A549 (cell line): ENCODE measurements at regions not wholly inside any gene's neighbourhood (a gene's known extent, or its start where the extent isn't known, plus 50 kb on each side); places are given as distances from the start of the nearest gene placed in this dataset.
A peak's percentile ranks its signal among the peaks of the same experiment; 100 is the strongest.

ENCODE experiments used
- ATAC-seq, 2 experiments: fragments of 200-7000 bp in 1 of 2; fragments of >200 bp in 1 of 2; cut with Nextera tagmentation in 1 of 2; cut with Tn5 transposase in 1 of 2; 3 replicates each; pipeline versions ENCODE4 v1.8.0 to v1.9.1; 2018 to 2020; ENCODE audit warnings: mild to moderate bottlenecking in 1 of 2, moderate library complexity in 1 of 2
- CTCF ChIA-PET: fragments of 300-600 bp; sonication (Branson Sonifier 250); formaldehyde crosslinking; extraction: SDS; loops from one replicate; lab custom pipeline; 2021; ENCODE audit warnings: antibody characterized with exemption, inconsistent platforms; lab: Yijun Ruan, JAX
- POLR2A ChIA-PET: fragments of 350-600 bp; formaldehyde crosslinking; extraction: SDS; loops from one replicate; lab custom pipeline; 2021; ENCODE audit warnings: antibody characterized with exemption, inconsistent platforms; lab: Yijun Ruan, JAX
- DNase-seq, 2 experiments: peaks; one replicate each; pipeline versions ENCODE4 v3.0.0 to v3.0.0-alpha.2; 2011 to 2016; ENCODE audit warnings: low read depth in 1 of 2, low spot score in 1 of 2
- FAIRE-seq: peaks from 2 replicates; lab custom pipeline; 2011; peaks lifted over from hg19 to GRCh38; lab: Jason Lieb, UNC
- H3K27ac ChIP-seq, 2 experiments: fragments of >200 bp; sonication (Bioruptor Twin); formaldehyde crosslinking; 3 replicates each; pipeline ENCODE4 v1.5.1; 2016 to 2017
- H3K4me1 ChIP-seq: fragments of >200 bp; sonication (Bioruptor Twin); formaldehyde crosslinking; 3 replicates; pipeline ENCODE4 v1.6.1; 2016
- H3K4me2 ChIP-seq: fragments of >200 bp; sonication (Bioruptor Twin); formaldehyde crosslinking; 3 replicates; pipeline ENCODE4 v1.6.1; 2016
- H3K4me3 ChIP-seq: fragments of >200 bp; sonication (Bioruptor Twin); formaldehyde crosslinking; 3 replicates; pipeline ENCODE4 v1.5.1; 2016
- H3K9me3 ChIP-seq: fragments of >200 bp; sonication (Bioruptor Twin); formaldehyde crosslinking; 3 replicates; pipeline ENCODE4 v1.6.1; 2016
- BHLHE40 ChIP-seq: IDR thresholded peaks from 2 replicates; pipeline ENCODE4 v1.6.1; 2012; ENCODE audit warnings: low read depth, low read length, inconsistent platforms
- CHD4 ChIP-seq: fragments of 200-600 bp; sonication (generic); IDR thresholded peaks from 2 replicates; pipeline ENCODE4 v1.6.1; 2016; ENCODE audit warnings: antibody characterized with exemption, mild to moderate bottlenecking, borderline replicate concordance
- CTCF ChIP-seq: fragments of >200 bp; sonication (Bioruptor Twin); formaldehyde crosslinking; IDR thresholded peaks from 3 replicates; pipeline ENCODE4 v1.5.1; 2016
- E2F6 ChIP-seq: IDR thresholded peaks from 2 replicates; pipeline ENCODE4 v1.6.1; 2012; ENCODE audit warnings: low read depth, borderline replicate concordance
- ELK1 ChIP-seq: fragments of 150-350 bp; IDR thresholded peaks from 2 replicates; pipeline ENCODE4 v1.6.1; 2014; ENCODE audit warnings: low read depth, mild to moderate bottlenecking, low read length
- FOSL2 ChIP-seq, 2 experiments: fragments of 450-650 bp in 1 of 2; fragments of >200 bp in 1 of 2; sonication (Bioruptor Twin) in 1 of 2; formaldehyde crosslinking; IDR thresholded peaks; 2 replicates each; pipeline versions ENCODE4 v1.5.0 to v1.6.1; 2016 to 2020; ENCODE audit warnings: mild to moderate bottlenecking in 1 of 2, moderate library complexity in 1 of 2
- GATA3 ChIP-seq: IDR thresholded peaks from 2 replicates; pipeline ENCODE4 v1.6.1; 2012; ENCODE audit warnings: borderline replicate concordance
- HEYL ChIP-seq: fragments of 250-450 bp; sonication (Bioruptor Pico); IDR thresholded peaks from 2 replicates; pipeline ENCODE4 v1.8.0; 2021; ENCODE audit warnings: mild to moderate bottlenecking, moderate library complexity
- HOXB13 ChIP-seq: fragments of 250-450 bp; sonication (Bioruptor Pico); IDR thresholded peaks from 2 replicates; pipeline ENCODE4 v1.5.0; 2020; ENCODE audit warnings: low read depth, mild to moderate bottlenecking, moderate library complexity
- JUN ChIP-seq, 2 experiments: fragments of >200 bp; sonication (Bioruptor Twin); formaldehyde crosslinking; IDR thresholded peaks; 2 replicates in 1 of 2; 3 replicates in 1 of 2; pipeline ENCODE4 v1.6.1; 2016 to 2017
- MAFK ChIP-seq: fragments of 450-650 bp; IDR thresholded peaks from 2 replicates; pipeline ENCODE4 v1.6.1; 2014; ENCODE audit not compliant: partially characterized antibody
- MYC ChIP-seq: IDR thresholded peaks from 2 replicates; pipeline ENCODE4 v1.6.1; 2012; ENCODE audit warnings: mild to moderate bottlenecking, inconsistent platforms, low read length, improper control_type of control experiment, borderline replicate concordance
- NFE2L2 ChIP-seq: fragments of 150-350 bp; conservative IDR thresholded peaks from 2 replicates; pipeline ENCODE4 v1.6.1; 2014; ENCODE audit warnings: low read length
- NR3C1 ChIP-seq: fragments of >200 bp; sonication (Bioruptor Twin); formaldehyde crosslinking; IDR thresholded peaks from 3 replicates; pipeline ENCODE4 v1.6.1; 2017
- RAD21 ChIP-seq, 2 experiments: fragments of >200 bp in 1 of 2; sonication (Bioruptor Twin) in 1 of 2; formaldehyde crosslinking in 1 of 2; IDR thresholded peaks in 1 of 2; conservative IDR thresholded peaks in 1 of 2; 2 replicates in 1 of 2; 3 replicates in 1 of 2; pipeline ENCODE4 v1.6.1; 2012 to 2018; ENCODE audit warnings: inconsistent platforms in 1 of 2
- REST ChIP-seq: fragments of 200-600 bp; sonication (generic); IDR thresholded peaks from 2 replicates; pipeline ENCODE4 v1.6.1; 2016; ENCODE audit warnings: antibody characterized with exemption, mild to moderate bottlenecking, moderate library complexity
- SMC3 ChIP-seq: fragments of >200 bp; sonication (Bioruptor Twin); formaldehyde crosslinking; IDR thresholded peaks from 3 replicates; pipeline ENCODE4 v1.6.1; 2018; ENCODE audit warnings: inconsistent platforms
- SREBF2 ChIP-seq: fragments of 450-650 bp; IDR thresholded peaks from 2 replicates; pipeline ENCODE4 v1.6.1; 2014; ENCODE audit warnings: mild to moderate bottlenecking, moderate library complexity
- TFCP2L1 ChIP-seq: fragments of 250-450 bp; sonication (Bioruptor Pico); IDR thresholded peaks from 2 replicates; pipeline ENCODE4 v1.5.0; 2021; ENCODE audit warnings: mild to moderate bottlenecking
- TP53 ChIP-seq: fragments of 250-450 bp; sonication (Bioruptor Pico); IDR thresholded peaks from 2 replicates; pipeline ENCODE4 v1.5.0; 2021; ENCODE audit warnings: mild to moderate bottlenecking, moderate library complexity
- ZSCAN20 ChIP-seq: fragments of 250-450 bp; sonication (Bioruptor Pico); IDR thresholded peaks from 2 replicates; pipeline ENCODE4 v1.8.0; 2022; ENCODE audit warnings: mild to moderate bottlenecking, moderate library complexity
- WGBS: methylation state at CpG from one replicate; pipeline ENCODE4 v1.1.6; 2017; ENCODE audit errors: missing lambda C conversion rate; 5-methylcytosine and 5-hydroxymethylcytosine counted together

- POLR2A ChIA-PET = no interaction called here
- Histone ChIP-seq H3K4me2 (no peak overlapping the region), H3K4me3 (no peak overlapping the region), H3K4me1 (no peaks in the 10 kb centered on the region), H3K9me3 (no peaks in the 10 kb centered on the region), H3K27ac (no peak overlapping the region)
- ATAC-seq (no peak), FAIRE-seq (no peak), DNase-seq (no peak)
- TF ChIP-seq SMC3 = no peak
- CTCF ChIA-PET = no interaction called here
- 50% methylated on average over 9 of the region's 9 CpGs for WGBS
Measured at GRCh38 chr13:25032160-25032559, 63.8 kb upstream of the PABPC3 start.

GRCh38 chr13:25034173-25034572, 61.8 kb upstream of the PABPC3 start:
- H3K4me1 ChIP-seq = no peaks in the 10 kb centered on the region
- ATAC-seq = no peak
- H3K9me3 ChIP-seq = no peaks in the 10 kb centered on the region
- no peak for DNase-seq
- WGBS = 50% methylated on average over 5 of the region's 5 CpGs
- TF ChIP-seq SREBF2 (no peak), MAFK (no peak), NFE2L2 (no peak), TP53 (CRISPR knock-in tag) (no peak), BHLHE40 (no peak)
- no peak overlapping the region for H3K4me3 ChIP-seq
- ChIA-PET POLR2A (no interaction called here), CTCF (interaction anchor here (1.3 to 1.9 kb wide), 2 partner anchors 32 to 38 kb away, joined by 3 to 5 read pairs; no protein-coding TSS in a partner anchor)
- H3K27ac ChIP-seq = no peak overlapping the region
- FAIRE-seq = no peak
- no peak overlapping the region for H3K4me2 ChIP-seq

GRCh38 chr13:25037057-25037813, 58.7 kb upstream of the PABPC3 start:
- TF ChIP-seq MAFK (peak; percentile 92), FOSL2 (IDR thresholded peaks at IDR 0.05) (no peak), FOSL2 (CRISPR knock-in tag; IDR thresholded peaks at IDR 0.05) (no peak), E2F6 (peak; percentile 57; the same call in 1 of the 2 replicates), HEYL (no peak), RAD21 (conservative IDR thresholded peaks at IDR 0.05 in 1 of 2, IDR thresholded peaks at IDR 0.05 in 1 of 2) (peak; percentile 60 to 70), MYC (no peak), SREBF2 (no peak), CHD4 (no peak), NR3C1 (no peak), CTCF (peak; percentile 57), NFE2L2 (no peak), SMC3 (peak; percentile 52)
- no peak overlapping the region for H3K27ac ChIP-seq
- WGBS = 42% methylated on average over 9 of the region's 12 CpGs
- H3K9me3 ChIP-seq = no peaks in the 10 kb centered on the region
- ChIA-PET POLR2A (no interaction called here), CTCF (interaction anchor here (0.6 to 1.7 kb wide), 8 partner anchors 10 to 84 kb away, joined by 3 to 18 read pairs (median 5); no protein-coding TSS in a partner anchor)
- ATAC-seq (peak; percentile 84 to 94), FAIRE-seq (no peak), DNase-seq (peak in 1 of 2 experiments; percentile 67)
- H3K4me3 ChIP-seq = no peak overlapping the region
- H3K4me2 ChIP-seq = no peak overlapping the region
- no peaks in the 10 kb centered on the region for H3K4me1 ChIP-seq

GRCh38 chr13:25042151-25042865, 53.6 kb upstream of the PABPC3 start:
- Histone ChIP-seq H3K9me3 (no peaks in the 10 kb centered on the region), H3K4me2 (no peak overlapping the region), H3K27ac (no peak overlapping the region), H3K4me3 (no peak overlapping the region), H3K4me1 (no peaks in the 10 kb centered on the region)
- WGBS = 39% methylated on average over 9 of the region's 11 CpGs
- no peak for FAIRE-seq
- no peak for DNase-seq
- ChIA-PET CTCF (interaction anchor here (0.8 kb wide), 1 partner anchor 47 kb away, joined by 4 read pairs; no protein-coding TSS in a partner anchor), POLR2A (no interaction called here)
- no peak for ATAC-seq
- no peak for TF ChIP-seq REST
- TF ChIP-seq ZSCAN20 = no peak
- TF ChIP-seq GATA3 = no peak
- no peak for TF ChIP-seq JUN (IDR thresholded peaks at IDR 0.05)
- TF ChIP-seq TFCP2L1 (CRISPR knock-in tag) = no peak
- TF ChIP-seq HOXB13 = no peak
- no peak for TF ChIP-seq ELK1
